ENCODE measurements at regions not wholly inside any gene's neighbourhood (a gene's known extent, or its start where the extent isn't known, plus 50 kb on each side); places are given as distances from the start of the nearest gene placed in this dataset.

GRCh38 chr3:164200053-164200823 lies 878.1 kb downstream of the SI start:
- BruUV-seq (replicated peaks): no TSS peak
- no peak overlapping the region for H3K9ac ChIP-seq (ENCODE audit: insufficient read depth in 1 of 2, low read depth in 2 of 2, low read length in 2 of 2)
- intact Hi-C loops (cut with micrococcal nuclease) (no loop called here), in situ Hi-C loops (cut with MboI) (no loop called here)
- H3K9me1 ChIP-seq (ENCODE audit: control insufficient read depth, insufficient read depth, low read length): no peaks in the 10 kb centered on the region
- 0% methylated on average over 1 of the region's 1 CpG for WGBS (ENCODE audit: insufficient coverage, low coverage, missing lambda C conversion rate)
- H3K36me3 ChIP-seq (ENCODE audit: control insufficient read depth, insufficient read depth, low read length): no peaks in the 10 kb centered on the region
- H3K9me3 ChIP-seq (replicated peaks; ENCODE audit: control insufficient read depth, insufficient read depth, low read depth, low read length): no peaks in the 10 kb centered on the region
- no peak for TF ChIP-seq EP300 (IDR thresholded peaks at IDR 0.05; ENCODE audit: low read length)
- TF ChIP-seq POLR2AphosphoS2 (IDR thresholded peaks at IDR 0.05; ENCODE audit: low read length): no peak
- TF ChIP-seq, protein P1, sequence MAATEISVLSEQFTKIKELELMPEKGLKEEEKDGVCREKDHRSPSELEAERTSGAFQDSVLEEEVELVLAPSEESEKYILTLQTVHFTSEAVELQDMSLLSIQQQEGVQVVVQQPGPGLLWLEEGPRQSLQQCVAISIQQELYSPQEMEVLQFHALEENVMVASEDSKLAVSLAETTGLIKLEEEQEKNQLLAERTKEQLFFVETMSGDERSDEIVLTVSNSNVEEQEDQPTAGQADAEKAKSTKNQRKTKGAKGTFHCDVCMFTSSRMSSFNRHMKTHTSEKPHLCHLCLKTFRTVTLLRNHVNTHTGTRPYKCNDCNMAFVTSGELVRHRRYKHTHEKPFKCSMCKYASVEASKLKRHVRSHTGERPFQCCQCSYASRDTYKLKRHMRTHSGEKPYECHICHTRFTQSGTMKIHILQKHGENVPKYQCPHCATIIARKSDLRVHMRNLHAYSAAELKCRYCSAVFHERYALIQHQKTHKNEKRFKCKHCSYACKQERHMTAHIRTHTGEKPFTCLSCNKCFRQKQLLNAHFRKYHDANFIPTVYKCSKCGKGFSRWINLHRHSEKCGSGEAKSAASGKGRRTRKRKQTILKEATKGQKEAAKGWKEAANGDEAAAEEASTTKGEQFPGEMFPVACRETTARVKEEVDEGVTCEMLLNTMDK (IDR thresholded peaks at IDR 0.05; ENCODE audit: borderline replicate concordance, insufficient read depth, low read depth, low read length, poor library complexity, severe bottlenecking): no peak
- TF ChIP-seq, protein P2, sequence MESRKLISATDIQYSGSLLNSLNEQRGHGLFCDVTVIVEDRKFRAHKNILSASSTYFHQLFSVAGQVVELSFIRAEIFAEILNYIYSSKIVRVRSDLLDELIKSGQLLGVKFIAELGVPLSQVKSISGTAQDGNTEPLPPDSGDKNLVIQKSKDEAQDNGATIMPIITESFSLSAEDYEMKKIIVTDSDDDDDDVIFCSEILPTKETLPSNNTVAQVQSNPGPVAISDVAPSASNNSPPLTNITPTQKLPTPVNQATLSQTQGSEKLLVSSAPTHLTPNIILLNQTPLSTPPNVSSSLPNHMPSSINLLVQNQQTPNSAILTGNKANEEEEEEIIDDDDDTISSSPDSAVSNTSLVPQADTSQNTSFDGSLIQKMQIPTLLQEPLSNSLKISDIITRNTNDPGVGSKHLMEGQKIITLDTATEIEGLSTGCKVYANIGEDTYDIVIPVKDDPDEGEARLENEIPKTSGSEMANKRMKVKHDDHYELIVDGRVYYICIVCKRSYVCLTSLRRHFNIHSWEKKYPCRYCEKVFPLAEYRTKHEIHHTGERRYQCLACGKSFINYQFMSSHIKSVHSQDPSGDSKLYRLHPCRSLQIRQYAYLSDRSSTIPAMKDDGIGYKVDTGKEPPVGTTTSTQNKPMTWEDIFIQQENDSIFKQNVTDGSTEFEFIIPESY (CRISPR knock-in tag; IDR thresholded peaks at IDR 0.05): no peak
- no peak for TF ChIP-seq POLR3G (IDR thresholded peaks at IDR 0.05; ENCODE audit: extremely low read depth, insufficient read length, insufficient replicate concordance)
- no peak overlapping the region for H2AFZ ChIP-seq (ENCODE audit: low read depth, low read length)
- ATAC-seq: no peak
- ChIA-PET CTCF (ENCODE audit: low intra/inter-chr PET ratio) (no interaction called here), POLR2A (no interaction called here)
- no peaks in the 10 kb centered on the region for H4K20me1 ChIP-seq (replicated peaks; ENCODE audit: control insufficient read depth, insufficient read depth, low read length)
- FAIRE-seq: no peak
- no peak overlapping the region for H3K4me3 ChIP-seq
- no peaks in the 10 kb centered on the region for H3K79me2 ChIP-seq (ENCODE audit: control insufficient read depth, insufficient read depth, low read length)
- H3K27ac ChIP-seq (ENCODE audit: extremely low read depth, low read depth, low read length): no peak overlapping the region
- no peak overlapping the region for H3K4me2 ChIP-seq (ENCODE audit: insufficient read depth, low read length)
- no peaks in the 10 kb centered on the region for H3K27me3 ChIP-seq (ENCODE audit: control insufficient read depth in 2 of 2, insufficient read depth in 2 of 2, low read length in 2 of 2)
- H3K4me1 ChIP-seq (replicated peaks in 1 of 2; ENCODE audit: control insufficient read depth in 2 of 2, insufficient read depth in 2 of 2, low read length in 2 of 2): no peaks in the 10 kb centered on the region
- no peak for DNase-seq (ENCODE audit: extremely low read depth in 1 of 4, low spot score in 3 of 4)
